ENCODE measurements at regions not wholly inside any gene's neighbourhood (a gene's known extent, or its start where the extent isn't known, plus 50 kb on each side); places are given as distances from the start of the nearest gene placed in this dataset.

DNA sequence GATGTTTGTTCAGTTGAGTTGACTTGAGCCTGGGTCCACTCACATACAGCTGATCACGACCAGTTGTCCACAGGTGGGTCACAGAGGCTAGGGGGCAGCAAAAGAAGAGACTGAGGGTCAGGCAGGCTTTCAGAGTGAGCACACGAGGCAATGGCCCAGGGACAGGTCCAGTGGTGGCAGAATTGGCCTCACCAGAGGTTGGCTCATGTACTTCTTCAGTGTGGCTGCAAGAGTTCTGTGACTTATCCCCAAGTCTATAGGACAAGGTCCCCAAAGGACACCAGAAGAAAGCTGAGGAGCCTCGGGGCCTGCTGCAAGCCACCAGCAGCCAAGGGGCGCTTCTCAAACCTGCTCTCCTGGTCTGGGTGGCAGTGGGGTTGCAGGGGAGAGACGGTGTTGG is 219.8 kb downstream of the TFCP2L1 start:
- Histone ChIP-seq H3K9me3 (ENCODE audit: low read length) (no peaks in the 10 kb centered on the region), H3K36me3 (replicated peaks in 1 of 2; ENCODE audit: control insufficient read depth in 1 of 2, insufficient read depth in 2 of 2, low read length in 2 of 2) (no peaks in the 10 kb centered on the region), H4K20me1 (ENCODE audit: insufficient read depth, low read length) (no peaks in the 10 kb centered on the region), H3K79me2 (ENCODE audit: insufficient read depth, low read length) (no peaks in the 10 kb centered on the region), H3K4me2 (ENCODE audit: low read depth, low read length) (no peak overlapping the region), H2AFZ (ENCODE audit: low read length) (no peak overlapping the region), H3K27ac (ENCODE audit: extremely low read length, insufficient read depth, low read length) (no peak overlapping the region), H3K9ac (ENCODE audit: insufficient read depth, low read depth, low read length) (no peak overlapping the region), H3K27me3 (ENCODE audit: control insufficient read depth in 1 of 2, insufficient read depth in 2 of 2, low read length in 2 of 2) (peaks cover 17 to 92% of the 10 kb centered on the region in 2 experiments), H3K4me1 (ENCODE audit: insufficient read depth, low read length) (no peaks in the 10 kb centered on the region), H3K4me3 (replicated peaks in 1 of 3; ENCODE audit: insufficient read depth in 1 of 3, low read depth in 2 of 3, low read length in 3 of 3) (no peak overlapping the region)
- FAIRE-seq (no peak), DNase-seq (ENCODE audit: low spot score) (no peak), ATAC-seq (no peak)
- POLR2A ChIA-PET: no interaction called here
- 19% methylated on average over 5 of the region's 5 CpGs for WGBS (ENCODE audit: low lambda C conversion rate)
- in situ Hi-C loops (cut with HindIII; ENCODE audit: extremely low pct_ligation_motif_present, low pct_unique_long_range_greater_than_20kb) (no loop called here), intact Hi-C loops (cut with micrococcal nuclease; ENCODE audit: unreplicated experiment) (no loop called here)
- no peak for TF ChIP-seq KAT8 (CRISPR knock-in tag; IDR thresholded peaks at IDR 0.05)
- CTCF ChIA-PET (ENCODE audit: low intra/inter-chr PET ratio, low total read pairs): no interaction called here
- no TSS peak for BruUV-seq (replicated peaks)

GRCh38 chr2:121066526-121066925 is 218.5 kb downstream of the TFCP2L1 start:
- Histone ChIP-seq H3K4me1 (ENCODE audit: insufficient read depth, low read length) (no peaks in the 10 kb centered on the region), H3K27me3 (ENCODE audit: control insufficient read depth in 1 of 2, insufficient read depth in 2 of 2, low read length in 2 of 2) (peaks cover 18 to 93% of the 10 kb centered on the region in 2 experiments), H3K9me3 (ENCODE audit: low read length) (no peaks in the 10 kb centered on the region), H4K20me1 (ENCODE audit: insufficient read depth, low read length) (no peaks in the 10 kb centered on the region), H3K4me2 (ENCODE audit: low read depth, low read length) (no peak overlapping the region), H3K27ac (ENCODE audit: extremely low read length, insufficient read depth, low read length) (no peak overlapping the region), H2AFZ (ENCODE audit: low read length) (no peak overlapping the region), H3K36me3 (replicated peaks in 1 of 2; ENCODE audit: control insufficient read depth in 1 of 2, insufficient read depth in 2 of 2, low read length in 2 of 2) (no peaks in the 10 kb centered on the region), H3K4me3 (replicated peaks in 1 of 3; ENCODE audit: insufficient read depth in 1 of 3, low read depth in 2 of 3, low read length in 3 of 3) (no peak overlapping the region), H3K9ac (ENCODE audit: insufficient read depth, low read depth, low read length) (no peak overlapping the region), H3K79me2 (ENCODE audit: insufficient read depth, low read length) (no peaks in the 10 kb centered on the region)
- POLR2A ChIA-PET: no interaction called here
- DNase-seq (ENCODE audit: low spot score): no peak
- in situ Hi-C loops (cut with HindIII; ENCODE audit: extremely low pct_ligation_motif_present, low pct_unique_long_range_greater_than_20kb) (no loop called here), intact Hi-C loops (cut with micrococcal nuclease; ENCODE audit: unreplicated experiment) (no loop called here)
- 4% methylated on average over 6 of the region's 6 CpGs for WGBS (ENCODE audit: low lambda C conversion rate)
- TF ChIP-seq ZNF605 (CRISPR knock-in tag; IDR thresholded peaks at IDR 0.05) (no peak), ATF7-NPFF (CRISPR knock-in tag; IDR thresholded peaks at IDR 0.05; ENCODE audit: low read depth) (no peak), ERF (CRISPR knock-in tag; IDR thresholded peaks at IDR 0.05) (no peak), KLF15 (CRISPR knock-in tag; IDR thresholded peaks at IDR 0.05; ENCODE audit: borderline replicate concordance) (no peak), SNAPC2 (CRISPR knock-in tag; IDR thresholded peaks at IDR 0.05) (no peak), ZGPAT (CRISPR knock-in tag; IDR thresholded peaks at IDR 0.05) (no peak), ZBTB21 (CRISPR knock-in tag; IDR thresholded peaks at IDR 0.05) (no peak), ZBTB34 (CRISPR knock-in tag; IDR thresholded peaks at IDR 0.05) (no peak)
- TF ChIP-seq, protein P1, sequence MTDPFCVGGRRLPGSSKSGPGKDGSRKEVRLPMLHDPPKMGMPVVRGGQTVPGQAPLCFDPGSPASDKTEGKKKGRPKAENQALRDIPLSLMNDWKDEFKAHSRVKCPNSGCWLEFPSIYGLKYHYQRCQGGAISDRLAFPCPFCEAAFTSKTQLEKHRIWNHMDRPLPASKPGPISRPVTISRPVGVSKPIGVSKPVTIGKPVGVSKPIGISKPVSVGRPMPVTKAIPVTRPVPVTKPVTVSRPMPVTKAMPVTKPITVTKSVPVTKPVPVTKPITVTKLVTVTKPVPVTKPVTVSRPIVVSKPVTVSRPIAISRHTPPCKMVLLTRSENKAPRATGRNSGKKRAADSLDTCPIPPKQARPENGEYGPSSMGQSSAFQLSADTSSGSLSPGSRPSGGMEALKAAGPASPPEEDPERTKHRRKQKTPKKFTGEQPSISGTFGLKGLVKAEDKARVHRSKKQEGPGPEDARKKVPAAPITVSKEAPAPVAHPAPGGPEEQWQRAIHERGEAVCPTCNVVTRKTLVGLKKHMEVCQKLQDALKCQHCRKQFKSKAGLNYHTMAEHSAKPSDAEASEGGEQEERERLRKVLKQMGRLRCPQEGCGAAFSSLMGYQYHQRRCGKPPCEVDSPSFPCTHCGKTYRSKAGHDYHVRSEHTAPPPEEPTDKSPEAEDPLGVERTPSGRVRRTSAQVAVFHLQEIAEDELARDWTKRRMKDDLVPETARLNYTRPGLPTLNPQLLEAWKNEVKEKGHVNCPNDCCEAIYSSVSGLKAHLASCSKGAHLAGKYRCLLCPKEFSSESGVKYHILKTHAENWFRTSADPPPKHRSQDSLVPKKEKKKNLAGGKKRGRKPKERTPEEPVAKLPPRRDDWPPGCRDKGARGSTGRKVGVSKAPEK (CRISPR knock-in tag; IDR thresholded peaks at IDR 0.05; ENCODE audit: borderline replicate concordance): no peak
- no peak for ATAC-seq
- CTCF ChIA-PET (ENCODE audit: low intra/inter-chr PET ratio, low total read pairs): no interaction called here
- FAIRE-seq: no peak
- no TSS peak for BruUV-seq (replicated peaks)

All from HepG2 (cell line).